ENCODE measurements at regions not wholly inside any gene's neighbourhood (a gene's known extent, or its start where the extent isn't known, plus 50 kb on each side); places are given as distances from the start of the nearest gene placed in this dataset.

DNA sequence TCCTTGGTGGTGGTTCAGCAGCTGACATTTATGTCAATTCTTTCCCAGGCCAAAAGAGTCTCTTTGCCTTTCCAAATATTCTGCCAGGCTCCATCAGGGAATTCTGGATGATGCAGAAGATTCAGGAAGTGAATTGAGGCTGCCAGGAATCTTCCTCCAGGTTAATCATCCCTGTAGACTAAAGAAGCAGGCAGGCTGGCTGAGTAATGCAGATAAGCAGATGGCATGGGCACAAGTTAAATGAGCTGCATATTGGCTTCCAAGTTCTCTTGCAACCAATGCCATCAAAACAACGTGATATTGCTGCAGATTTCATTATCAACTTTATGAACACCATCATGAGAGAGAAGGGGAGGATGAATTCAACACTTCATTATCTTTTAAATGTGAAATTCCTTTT lies 324.5 kb downstream of the KCNN2 start:
- ChIA-PET POLR2A (no interaction called here), CTCF (ENCODE audit: low intra/inter-chr PET ratio) (no interaction called here)
- ATAC-seq (no peak), FAIRE-seq (no peak), DNase-seq (ENCODE audit: extremely low read depth in 1 of 4, low spot score in 3 of 4) (no peak)
- in situ Hi-C loops (cut with MboI) (no loop called here), intact Hi-C loops (cut with micrococcal nuclease) (no loop called here)
- no peak overlapping the region for H3K9ac ChIP-seq (ENCODE audit: insufficient read depth in 1 of 2, low read depth in 2 of 2, low read length in 2 of 2)
- H3K4me2 ChIP-seq (ENCODE audit: insufficient read depth, low read length) = no peak overlapping the region
- H3K27ac ChIP-seq (ENCODE audit: extremely low read depth, low read depth, low read length) = no peak overlapping the region
- no peak overlapping the region for H2AFZ ChIP-seq (ENCODE audit: low read depth, low read length)
- no peak overlapping the region for H3K4me3 ChIP-seq
- 0% methylated on average over 1 of the region's 1 CpG for WGBS (ENCODE audit: insufficient coverage, low coverage, missing lambda C conversion rate)
- no peaks in the 10 kb centered on the region for H3K9me1 ChIP-seq (ENCODE audit: control insufficient read depth, insufficient read depth, low read length)
- no peak for TF ChIP-seq ILK (tag; IDR thresholded peaks at IDR 0.05; ENCODE audit: borderline replicate concordance, low read depth)
- TF ChIP-seq, protein P1, sequence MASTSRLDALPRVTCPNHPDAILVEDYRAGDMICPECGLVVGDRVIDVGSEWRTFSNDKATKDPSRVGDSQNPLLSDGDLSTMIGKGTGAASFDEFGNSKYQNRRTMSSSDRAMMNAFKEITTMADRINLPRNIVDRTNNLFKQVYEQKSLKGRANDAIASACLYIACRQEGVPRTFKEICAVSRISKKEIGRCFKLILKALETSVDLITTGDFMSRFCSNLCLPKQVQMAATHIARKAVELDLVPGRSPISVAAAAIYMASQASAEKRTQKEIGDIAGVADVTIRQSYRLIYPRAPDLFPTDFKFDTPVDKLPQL (IDR thresholded peaks at IDR 0.05; ENCODE audit: extremely low read depth, insufficient read length) = no peak
- no peak for TF ChIP-seq SP1 (CRISPR knock-in tag; IDR thresholded peaks at IDR 0.05)
- TF ChIP-seq MAFF (IDR thresholded peaks at IDR 0.05; ENCODE audit: low read length) = no peak
- no peak for TF ChIP-seq SIX5 (IDR thresholded peaks at IDR 0.05; ENCODE audit: borderline replicate concordance in 1 of 2, insufficient read depth in 1 of 2, low read depth in 1 of 2, low read length in 2 of 2)
- TF ChIP-seq NUFIP1 (IDR thresholded peaks at IDR 0.05; ENCODE audit: partially characterized antibody) = no peak
- TF ChIP-seq ZNF175 (CRISPR knock-in tag; IDR thresholded peaks at IDR 0.05; ENCODE audit: low read depth) = no peak
- TF ChIP-seq, protein P2, sequence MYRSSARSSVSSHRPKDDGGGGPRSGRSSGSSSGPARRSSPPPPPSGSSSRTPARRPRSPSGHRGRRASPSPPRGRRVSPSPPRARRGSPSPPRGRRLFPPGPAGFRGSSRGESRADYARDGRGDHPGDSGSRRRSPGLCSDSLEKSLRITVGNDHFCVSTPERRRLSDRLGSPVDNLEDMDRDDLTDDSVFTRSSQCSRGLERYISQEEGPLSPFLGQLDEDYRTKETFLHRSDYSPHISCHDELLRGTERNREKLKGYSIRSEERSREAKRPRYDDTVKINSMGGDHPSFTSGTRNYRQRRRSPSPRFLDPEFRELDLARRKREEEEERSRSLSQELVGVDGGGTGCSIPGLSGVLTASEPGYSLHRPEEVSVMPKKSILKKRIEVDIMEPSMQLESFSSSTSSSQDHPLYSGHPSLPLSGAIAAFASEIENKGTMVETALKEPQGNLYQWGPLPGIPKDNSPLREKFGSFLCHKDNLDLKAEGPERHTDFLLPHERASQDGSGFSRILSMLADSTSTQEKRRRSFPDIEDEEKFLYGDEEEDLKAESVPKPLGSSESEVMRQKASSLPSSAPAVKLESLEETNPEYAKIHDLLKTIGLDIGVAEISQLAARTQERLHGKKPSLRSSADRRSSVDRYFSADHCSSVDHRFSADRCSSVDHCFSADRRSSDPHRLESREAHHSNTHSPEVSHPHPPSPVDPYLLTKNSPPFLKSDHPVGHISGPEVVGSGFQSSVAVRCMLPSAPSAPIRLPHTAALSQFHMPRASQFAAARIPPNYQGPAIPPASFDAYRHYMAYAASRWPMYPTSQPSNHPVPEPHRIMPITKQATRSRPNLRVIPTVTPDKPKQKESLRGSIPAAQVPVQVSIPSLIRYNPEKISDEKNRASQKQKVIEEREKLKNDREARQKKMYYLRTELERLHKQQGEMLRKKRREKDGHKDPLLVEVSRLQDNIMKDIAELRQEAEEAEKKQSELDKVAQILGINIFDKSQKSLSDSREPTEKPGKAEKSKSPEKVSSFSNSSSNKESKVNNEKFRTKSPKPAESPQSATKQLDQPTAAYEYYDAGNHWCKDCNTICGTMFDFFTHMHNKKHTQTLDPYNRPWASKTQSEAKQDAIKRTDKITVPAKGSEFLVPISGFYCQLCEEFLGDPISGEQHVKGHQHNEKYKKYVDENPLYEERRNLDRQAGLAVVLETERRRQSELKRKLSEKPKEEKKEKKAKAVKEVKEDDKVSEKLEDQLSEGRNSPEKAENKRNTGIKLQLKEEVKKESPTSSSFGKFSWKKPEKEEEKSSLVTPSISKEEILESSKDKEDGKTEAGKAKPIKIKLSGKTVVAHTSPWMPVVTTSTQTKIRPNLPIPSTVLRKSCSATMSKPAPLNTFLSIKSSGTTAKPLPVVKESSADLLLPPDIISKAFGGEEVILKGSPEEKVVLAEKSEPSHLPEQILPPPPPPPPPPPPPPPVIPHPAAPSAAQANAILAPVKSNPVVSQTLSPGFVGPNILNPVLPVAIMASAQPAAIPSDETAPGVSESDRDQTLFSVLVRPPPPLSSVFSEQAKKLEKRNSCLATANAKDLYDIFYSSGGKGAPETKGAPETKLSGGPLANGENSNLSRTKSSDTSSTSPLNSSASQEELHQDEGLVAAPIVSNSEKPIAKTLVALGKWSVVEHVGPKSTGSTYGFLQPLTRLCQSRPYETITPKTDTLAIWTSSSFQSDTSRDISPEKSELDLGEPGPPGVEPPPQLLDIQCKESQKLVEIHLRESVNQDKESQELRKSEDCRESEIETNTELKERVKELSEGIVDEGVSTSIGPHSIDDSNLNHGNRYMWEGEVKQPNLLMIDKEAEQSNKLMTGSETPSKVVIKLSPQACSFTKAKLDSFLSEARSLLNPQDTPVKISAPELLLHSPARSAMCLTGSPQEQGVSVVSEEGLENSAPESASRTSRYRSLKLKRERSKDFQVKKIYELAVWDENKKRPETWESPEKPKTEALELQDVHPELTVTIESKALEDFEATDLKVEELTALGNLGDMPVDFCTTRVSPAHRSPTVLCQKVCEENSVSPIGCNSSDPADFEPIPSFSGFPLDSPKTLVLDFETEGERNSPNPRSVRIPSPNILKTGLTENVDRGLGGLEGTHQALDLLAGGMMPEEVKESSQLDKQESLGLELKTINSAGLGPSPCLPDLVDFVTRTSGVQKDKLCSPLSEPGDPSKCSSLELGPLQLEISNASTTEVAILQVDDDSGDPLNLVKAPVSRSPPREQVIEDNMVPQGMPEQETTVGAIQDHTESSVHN (IDR thresholded peaks at IDR 0.05; ENCODE audit: borderline replicate concordance in 1 of 2, low read depth in 1 of 2) = no peak
- BruUV-seq (replicated peaks) = no TSS peak
- H4K20me1 ChIP-seq (replicated peaks; ENCODE audit: control insufficient read depth, insufficient read depth, low read length) = no peaks in the 10 kb centered on the region
- no peaks in the 10 kb centered on the region for H3K36me3 ChIP-seq (ENCODE audit: control insufficient read depth, insufficient read depth, low read length)
- H3K9me3 ChIP-seq (replicated peaks; ENCODE audit: control insufficient read depth, insufficient read depth, low read depth, low read length) = no peaks in the 10 kb centered on the region; the same call in 1 of the 2 replicates
- no peaks in the 10 kb centered on the region for H3K79me2 ChIP-seq (ENCODE audit: control insufficient read depth, insufficient read depth, low read length)
- no peaks in the 10 kb centered on the region for H3K27me3 ChIP-seq (ENCODE audit: control insufficient read depth in 2 of 2, insufficient read depth in 2 of 2, low read length in 2 of 2)
- no peaks in the 10 kb centered on the region for H3K4me1 ChIP-seq (replicated peaks in 1 of 2; ENCODE audit: control insufficient read depth in 2 of 2, insufficient read depth in 2 of 2, low read length in 2 of 2)

Measured in K562 (cell line).